GM13977 (cell line): ENCODE measurements at regions not wholly inside any gene's neighbourhood (a gene's known extent, or its start where the extent isn't known, plus 50 kb on each side); places are given as distances from the start of the nearest gene placed in this dataset.

ENCODE experiments used
- DNase-seq: peaks from one replicate; pipeline ENCODE4 v3.0.0; 2012; ENCODE audit warnings: low spot score
- in situ Hi-C: fragments of 300-500 bp; cut with MboI; formaldehyde crosslinking; loops from one replicate; pipeline ENCODE4 v1.12.0; 2022; ENCODE audit warnings: low sequenced_read_pairs, low pct_unique_long_range_greater_than_20kb, mixed read lengths, inconsistent platforms; ENCODE audit not compliant: unreplicated experiment
- TF ChIP-seq, protein P1 (sequence below): IDR thresholded peaks from 2 replicates; pipeline ENCODE4 v1.5.1; 2012; ENCODE audit warnings: mild to moderate bottlenecking, control low read depth; ENCODE audit not compliant: insufficient read depth; ENCODE audit errors: extremely low read depth, missing control alignments

DNA sequence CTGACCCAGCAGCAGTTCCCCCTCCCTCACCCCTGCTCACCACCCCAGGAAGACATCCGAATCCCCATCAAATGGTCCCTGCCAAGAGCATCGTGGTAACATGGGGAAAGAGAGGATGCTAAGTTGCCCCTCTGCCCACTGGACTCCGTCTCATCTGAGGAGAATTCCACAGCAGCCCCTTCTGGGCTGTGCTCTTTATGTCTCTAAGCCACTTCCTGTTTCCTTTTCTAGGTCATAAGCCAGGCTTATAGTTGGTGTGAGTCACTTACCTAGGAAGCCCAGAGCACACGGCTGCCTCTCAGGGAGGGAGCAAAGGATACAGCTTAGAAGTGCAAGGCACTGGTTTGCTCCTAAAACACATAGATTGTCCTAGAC is 76.0 kb downstream of the VCPKMT start:
- no peak for DNase-seq
- TF ChIP-seq, protein P1, sequence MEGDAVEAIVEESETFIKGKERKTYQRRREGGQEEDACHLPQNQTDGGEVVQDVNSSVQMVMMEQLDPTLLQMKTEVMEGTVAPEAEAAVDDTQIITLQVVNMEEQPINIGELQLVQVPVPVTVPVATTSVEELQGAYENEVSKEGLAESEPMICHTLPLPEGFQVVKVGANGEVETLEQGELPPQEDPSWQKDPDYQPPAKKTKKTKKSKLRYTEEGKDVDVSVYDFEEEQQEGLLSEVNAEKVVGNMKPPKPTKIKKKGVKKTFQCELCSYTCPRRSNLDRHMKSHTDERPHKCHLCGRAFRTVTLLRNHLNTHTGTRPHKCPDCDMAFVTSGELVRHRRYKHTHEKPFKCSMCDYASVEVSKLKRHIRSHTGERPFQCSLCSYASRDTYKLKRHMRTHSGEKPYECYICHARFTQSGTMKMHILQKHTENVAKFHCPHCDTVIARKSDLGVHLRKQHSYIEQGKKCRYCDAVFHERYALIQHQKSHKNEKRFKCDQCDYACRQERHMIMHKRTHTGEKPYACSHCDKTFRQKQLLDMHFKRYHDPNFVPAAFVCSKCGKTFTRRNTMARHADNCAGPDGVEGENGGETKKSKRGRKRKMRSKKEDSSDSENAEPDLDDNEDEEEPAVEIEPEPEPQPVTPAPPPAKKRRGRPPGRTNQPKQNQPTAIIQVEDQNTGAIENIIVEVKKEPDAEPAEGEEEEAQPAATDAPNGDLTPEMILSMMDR = no peak
- in situ Hi-C loops = loop anchor here (10.0 kb wide), 1 partner anchor 54 kb away; no protein-coding TSS in a partner anchor

DNA sequence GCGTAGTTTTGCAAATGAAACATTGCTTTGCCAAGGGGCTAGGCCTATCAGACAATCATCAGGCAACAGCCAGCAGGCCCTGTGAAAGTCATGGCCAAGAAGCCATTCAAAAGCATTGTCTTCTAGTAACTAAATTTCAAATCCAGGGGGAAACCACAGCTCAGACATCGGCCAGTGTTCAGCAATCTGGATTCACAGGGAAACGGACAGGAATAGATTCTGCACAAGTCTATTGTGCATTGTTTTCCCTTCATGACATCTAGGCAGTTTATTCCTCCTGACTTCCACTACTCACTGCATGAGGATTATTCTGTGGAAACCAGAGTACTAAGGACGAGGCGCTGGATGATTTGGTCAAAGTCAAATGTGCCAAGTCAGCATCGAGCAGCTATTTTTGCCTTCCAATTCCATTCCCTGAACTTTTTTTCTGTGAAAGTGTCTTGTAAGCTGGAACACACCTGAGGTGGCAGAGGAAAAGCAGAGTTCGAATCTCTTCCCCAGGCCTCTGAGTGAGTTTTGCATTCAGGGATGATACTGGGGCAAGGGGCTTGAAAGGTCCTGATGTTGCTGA is 75.4 kb downstream of the VCPKMT start:
- in situ Hi-C loops = loop anchor here (10.0 kb wide), 1 partner anchor 54 kb away; no protein-coding TSS in a partner anchor
- no peak for DNase-seq
- TF ChIP-seq, protein P1 = no peak

DNA sequence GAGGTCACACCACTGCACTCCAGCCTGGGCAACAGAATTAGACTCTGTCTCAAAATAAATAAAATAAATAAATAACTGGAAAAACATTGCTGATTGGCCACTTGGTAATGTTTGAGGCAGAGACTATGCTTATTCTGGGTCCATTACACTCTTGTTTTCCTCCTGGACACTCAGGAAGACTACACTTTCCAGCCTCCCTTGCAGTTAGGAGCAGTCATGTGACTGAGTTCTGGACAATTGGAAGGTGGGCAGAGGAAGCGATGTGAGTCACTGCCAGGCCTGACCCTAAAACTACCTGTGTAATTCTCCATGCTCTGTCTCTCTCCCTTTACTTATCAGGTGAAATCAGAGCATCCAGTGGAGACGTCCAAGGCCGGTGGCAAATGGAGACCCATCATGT is 74.4 kb downstream of the VCPKMT start:
- DNase-seq = no peak
- TF ChIP-seq, protein P1 = no peak
- in situ Hi-C loops = loop anchor here (10.0 kb wide), 1 partner anchor 53 kb away; no protein-coding TSS in a partner anchor

DNA sequence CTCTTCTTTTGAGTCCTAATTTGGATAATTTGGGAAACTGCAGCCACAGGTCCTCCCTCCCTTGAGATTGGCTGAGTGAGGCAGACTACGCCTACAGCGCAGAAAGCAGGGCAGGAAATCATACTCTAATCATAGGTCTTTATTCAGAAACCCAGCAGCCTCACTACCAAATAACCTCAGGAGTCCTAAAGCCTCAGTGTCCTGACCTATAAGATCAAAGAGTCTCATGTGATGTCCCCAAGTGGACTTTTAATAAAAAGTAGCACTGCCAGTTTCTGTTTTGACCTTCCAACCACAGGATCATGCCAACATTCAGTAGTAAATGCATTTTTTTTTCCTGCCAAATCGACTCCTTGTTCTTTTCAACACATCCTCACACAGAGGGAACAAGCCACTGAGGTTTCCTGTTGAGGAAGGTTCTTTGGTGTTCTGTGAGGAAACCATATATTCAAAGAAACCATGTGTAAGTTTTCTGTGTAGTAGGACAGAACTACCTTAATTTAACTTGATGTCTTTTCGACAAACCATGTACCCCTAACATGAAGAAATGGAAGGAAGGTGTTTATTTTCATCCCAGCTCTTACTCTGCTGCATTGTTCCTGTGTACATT is 72.2 kb downstream of the VCPKMT start:
- DNase-seq = no peak
- in situ Hi-C loops = loop anchor here (10.0 kb wide), 1 partner anchor 51 kb away; no protein-coding TSS in a partner anchor
- TF ChIP-seq, protein P1 = no peak

DNA sequence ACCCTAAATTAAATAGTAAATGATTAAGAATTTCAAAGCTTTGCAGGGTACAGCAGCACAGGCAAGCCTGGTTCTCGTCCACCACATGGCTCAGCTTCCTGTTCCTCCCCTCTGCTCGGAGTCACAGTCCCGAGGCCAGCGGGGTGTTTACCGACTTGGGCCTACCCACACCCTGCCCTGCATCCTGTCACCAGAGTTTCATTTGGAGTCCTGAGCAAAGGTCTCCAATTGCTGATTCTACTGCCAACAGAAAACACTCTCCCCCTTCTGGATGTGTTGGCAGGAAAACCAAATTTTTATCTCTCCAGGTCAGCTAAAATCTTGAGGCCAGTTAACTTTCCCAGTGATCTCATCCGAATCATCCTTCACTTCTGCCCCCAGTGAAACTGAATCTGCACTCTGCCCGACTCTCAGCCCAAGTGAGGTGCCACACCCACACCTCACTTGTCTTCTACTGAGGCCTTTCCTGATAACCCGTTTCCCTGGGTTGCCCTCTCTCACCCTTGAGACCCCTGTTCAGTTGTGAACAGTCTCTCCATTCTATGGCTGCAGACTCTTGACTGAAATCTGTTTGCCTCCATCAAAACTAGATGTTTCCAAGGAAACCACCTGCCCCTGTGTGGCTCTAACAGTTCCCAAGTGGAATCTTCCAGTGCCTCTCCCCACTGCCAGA is 71.2 kb downstream of the VCPKMT start:
- peak; percentile 60 for DNase-seq
- in situ Hi-C loops = loop anchor here (10.0 kb wide), 1 partner anchor 50 kb away; no protein-coding TSS in a partner anchor
- TF ChIP-seq, protein P1 = no peak

DNA sequence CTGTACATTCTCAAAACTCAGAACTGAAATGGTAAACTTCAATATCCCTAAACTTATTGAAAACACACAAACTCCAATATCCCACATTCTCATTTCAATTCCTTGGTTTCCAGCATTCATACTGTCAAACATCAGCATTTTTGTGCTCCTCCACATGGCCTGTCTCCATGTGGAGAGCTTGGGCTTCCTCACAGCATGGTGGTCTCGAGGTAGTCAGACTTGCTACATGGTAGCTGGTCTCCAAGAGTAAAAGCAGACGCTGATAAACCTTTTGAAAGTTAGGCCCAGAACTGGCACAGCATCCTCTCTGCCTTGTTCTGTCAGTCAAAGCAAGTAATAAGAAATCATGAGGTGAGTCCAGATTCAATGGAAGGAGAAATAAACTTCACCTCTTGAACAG is 70.5 kb downstream of the VCPKMT start:
- in situ Hi-C loops = loop anchor here (10.0 kb wide), 1 partner anchor 49 kb away; no protein-coding TSS in a partner anchor
- DNase-seq = no peak
- TF ChIP-seq, protein P1 = no peak
